Fibroblast of lung (primary cell): ENCODE measurements at regions not wholly inside any gene's neighbourhood (a gene's known extent, or its start where the extent isn't known, plus 50 kb on each side); places are given as distances from the start of the nearest gene placed in this dataset.

Source experiments
- CTCF ChIP-seq, 2 donors: IDR thresholded peaks in 1 of 2; conservative IDR thresholded peaks in 1 of 2; 1 replicate in 1 of 2; 2 replicates in 1 of 2; pipeline ENCODE4 v1.5.1; 2011 to 2012; ENCODE audit warnings: low read length in 2 of 2, control low read depth in 1 of 2, inconsistent platforms in 1 of 2, low read depth in 1 of 2, mild to moderate bottlenecking in 1 of 2
- EZH2 ChIP-seq: IDR thresholded peaks from 2 replicates; pipeline ENCODE4 v1.5.1; 2012; ENCODE audit warnings: low read length, control low read depth, mild to moderate bottlenecking; ENCODE audit errors: missing control alignments

GRCh38 chr20:39302312-39302711 is 340.2 kb downstream of the DHX35 start:
- no peak for TF ChIP-seq CTCF (conservative IDR thresholded peaks at IDR 0.05 in 1 of 2, IDR thresholded peaks at IDR 0.05 in 1 of 2; ENCODE audit: low read depth in 1 of 2, low read length in 2 of 2)
- no peak for TF ChIP-seq EZH2
